ENCODE measurements at regions not wholly inside any gene's neighbourhood (a gene's known extent, or its start where the extent isn't known, plus 50 kb on each side); places are given as distances from the start of the nearest gene placed in this dataset.
A peak's percentile ranks its signal among the peaks of the same experiment; 100 is the strongest.

DNA sequence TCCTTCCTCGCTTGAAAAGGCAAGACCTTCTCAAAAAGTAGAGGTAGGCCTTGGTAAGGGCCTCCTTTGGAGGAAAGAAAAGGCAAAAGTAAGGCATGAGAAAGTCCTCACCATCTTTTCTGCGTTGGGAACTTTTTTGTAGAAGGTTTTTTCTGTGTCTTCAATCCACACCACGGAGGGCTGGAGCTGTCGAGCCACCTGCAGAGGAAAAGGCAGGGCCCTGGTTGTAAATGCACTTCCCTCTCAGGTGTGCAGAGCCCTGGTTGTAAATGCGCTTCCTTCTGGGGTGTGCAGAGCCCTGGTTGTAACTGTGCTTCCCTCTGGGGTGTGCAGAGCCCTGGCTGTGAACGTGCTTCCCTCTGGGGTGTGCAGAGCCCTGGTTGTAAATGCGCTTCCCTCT lies 80.2 kb upstream of the ASB18 start:
- Histone ChIP-seq H3K9me2 (replicated peaks; ENCODE audit: low read depth, low read length) (no peaks in the 10 kb centered on the region), H3F3A (ENCODE audit: low read depth) (no peaks in the 10 kb centered on the region), H2AFZ (ENCODE audit: low read length) (no peak overlapping the region), H3K9me3 (ENCODE audit: insufficient read depth, low read depth, low read length) (no peaks in the 10 kb centered on the region), H3K4me2 (ENCODE audit: low read depth, low read length, poor library complexity, severe bottlenecking) (peak overlapping the region; percentile 1), H3K4me1 (ENCODE audit: insufficient read depth, low read length, poor library complexity, severe bottlenecking) (peaks cover 15% of the 10 kb centered on the region), H4K20me1 (ENCODE audit: insufficient read depth, low read length, poor library complexity, severe bottlenecking) (no peaks in the 10 kb centered on the region), H3K4me3 (ENCODE audit: low read length, poor library complexity, severe bottlenecking) (no peak overlapping the region), H3K79me2 (ENCODE audit: insufficient read depth, low read length) (no peaks in the 10 kb centered on the region), H3K27me3 (ENCODE audit: insufficient read depth, low read length, poor library complexity, severe bottlenecking) (no peaks in the 10 kb centered on the region), H3K9ac (ENCODE audit: low read depth, low read length, poor library complexity, severe bottlenecking) (no peak overlapping the region), H3K36me3 (ENCODE audit: insufficient read depth, low read length) (no peaks in the 10 kb centered on the region)
- TF ChIP-seq, protein P1, sequence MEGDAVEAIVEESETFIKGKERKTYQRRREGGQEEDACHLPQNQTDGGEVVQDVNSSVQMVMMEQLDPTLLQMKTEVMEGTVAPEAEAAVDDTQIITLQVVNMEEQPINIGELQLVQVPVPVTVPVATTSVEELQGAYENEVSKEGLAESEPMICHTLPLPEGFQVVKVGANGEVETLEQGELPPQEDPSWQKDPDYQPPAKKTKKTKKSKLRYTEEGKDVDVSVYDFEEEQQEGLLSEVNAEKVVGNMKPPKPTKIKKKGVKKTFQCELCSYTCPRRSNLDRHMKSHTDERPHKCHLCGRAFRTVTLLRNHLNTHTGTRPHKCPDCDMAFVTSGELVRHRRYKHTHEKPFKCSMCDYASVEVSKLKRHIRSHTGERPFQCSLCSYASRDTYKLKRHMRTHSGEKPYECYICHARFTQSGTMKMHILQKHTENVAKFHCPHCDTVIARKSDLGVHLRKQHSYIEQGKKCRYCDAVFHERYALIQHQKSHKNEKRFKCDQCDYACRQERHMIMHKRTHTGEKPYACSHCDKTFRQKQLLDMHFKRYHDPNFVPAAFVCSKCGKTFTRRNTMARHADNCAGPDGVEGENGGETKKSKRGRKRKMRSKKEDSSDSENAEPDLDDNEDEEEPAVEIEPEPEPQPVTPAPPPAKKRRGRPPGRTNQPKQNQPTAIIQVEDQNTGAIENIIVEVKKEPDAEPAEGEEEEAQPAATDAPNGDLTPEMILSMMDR (conservative IDR thresholded peaks at IDR 0.05; ENCODE audit: low read length), result no peak
- TF ChIP-seq EZH2phosphoT487 (IDR thresholded peaks at IDR 0.05; ENCODE audit: borderline replicate concordance), result no peak

DNA sequence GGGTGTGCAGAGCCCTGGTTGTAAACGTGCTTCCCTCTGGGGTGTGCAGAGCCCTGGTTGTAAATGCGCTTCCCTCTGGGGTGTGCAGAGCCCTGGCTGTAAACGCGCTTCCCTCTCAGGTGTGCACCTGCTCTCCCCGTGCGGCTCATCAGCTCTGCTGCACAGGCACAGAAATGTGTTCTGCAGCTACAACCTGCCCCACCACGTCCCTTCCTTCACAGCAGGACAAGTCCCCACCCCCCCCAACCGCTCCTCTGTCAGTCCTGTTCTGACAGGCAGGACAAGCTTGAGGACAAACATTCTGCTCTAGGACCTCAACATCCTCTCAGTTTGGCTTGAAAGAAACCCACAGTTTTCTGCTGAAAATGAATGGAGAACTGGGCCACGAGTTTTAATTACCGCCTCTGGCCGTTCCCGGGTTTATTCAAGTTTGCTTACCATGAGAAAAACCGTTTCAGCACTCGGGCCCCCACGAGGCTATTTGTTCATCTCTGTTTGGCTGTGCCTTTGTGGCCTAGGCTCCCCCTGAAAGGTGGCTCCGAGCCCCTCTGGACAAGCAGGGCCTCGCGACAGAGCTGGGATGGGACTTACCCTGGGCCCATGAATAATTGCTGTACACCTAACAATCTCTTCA lies 81.0 kb upstream of the ASB18 start:
- no peak overlapping the region for H3K9ac ChIP-seq (ENCODE audit: low read depth, low read length, poor library complexity, severe bottlenecking)
- TF ChIP-seq EZH2phosphoT487 (IDR thresholded peaks at IDR 0.05; ENCODE audit: borderline replicate concordance), result no peak
- TF ChIP-seq, protein P1 (conservative IDR thresholded peaks at IDR 0.05; ENCODE audit: low read length), result no peak
- no peaks in the 10 kb centered on the region for H3K79me2 ChIP-seq (ENCODE audit: insufficient read depth, low read length)
- no peak overlapping the region for H2AFZ ChIP-seq (ENCODE audit: low read length)
- no peaks in the 10 kb centered on the region for H3F3A ChIP-seq (ENCODE audit: low read depth)
- H3K9me3 ChIP-seq (ENCODE audit: insufficient read depth, low read depth, low read length), result no peaks in the 10 kb centered on the region
- H3K36me3 ChIP-seq (ENCODE audit: insufficient read depth, low read length), result no peaks in the 10 kb centered on the region
- peaks cover 15% of the 10 kb centered on the region for H3K4me1 ChIP-seq (ENCODE audit: insufficient read depth, low read length, poor library complexity, severe bottlenecking)
- H3K4me3 ChIP-seq (ENCODE audit: low read length, poor library complexity, severe bottlenecking), result no peak overlapping the region
- no peak overlapping the region for H3K4me2 ChIP-seq (ENCODE audit: low read depth, low read length, poor library complexity, severe bottlenecking)
- no peaks in the 10 kb centered on the region for H3K27me3 ChIP-seq (ENCODE audit: insufficient read depth, low read length, poor library complexity, severe bottlenecking)
- H3K9me2 ChIP-seq (replicated peaks; ENCODE audit: low read depth, low read length), result no peaks in the 10 kb centered on the region
- no peaks in the 10 kb centered on the region for H4K20me1 ChIP-seq (ENCODE audit: insufficient read depth, low read length, poor library complexity, severe bottlenecking)

DNA sequence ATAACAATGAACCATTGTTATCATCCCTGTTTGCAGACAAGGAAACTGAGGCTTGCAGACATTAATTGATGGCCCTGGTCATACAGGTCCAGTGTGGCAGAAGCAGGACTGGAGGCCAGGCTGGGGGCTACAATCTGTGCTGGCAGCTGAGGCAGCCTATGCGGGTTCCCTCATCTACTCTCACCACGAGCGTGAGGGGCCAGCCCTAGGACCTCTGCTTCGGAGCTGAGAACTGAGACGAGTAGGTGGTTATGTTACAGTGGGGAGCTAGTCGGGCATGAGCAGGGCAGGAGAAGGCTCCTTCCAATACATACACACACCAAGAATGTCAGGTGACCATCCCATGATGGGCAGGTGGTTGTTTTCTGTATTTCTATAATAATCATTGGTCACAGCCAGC lies 82.2 kb upstream of the ASB18 start:
- no peak for TF ChIP-seq EZH2phosphoT487 (IDR thresholded peaks at IDR 0.05; ENCODE audit: borderline replicate concordance)
- TF ChIP-seq, protein P1 (conservative IDR thresholded peaks at IDR 0.05; ENCODE audit: low read length), result no peak
- Histone ChIP-seq H3F3A (ENCODE audit: low read depth) (no peaks in the 10 kb centered on the region), H2AFZ (ENCODE audit: low read length) (no peak overlapping the region), H3K9me2 (replicated peaks; ENCODE audit: low read depth, low read length) (no peaks in the 10 kb centered on the region), H3K4me3 (ENCODE audit: low read length, poor library complexity, severe bottlenecking) (no peak overlapping the region), H3K4me1 (ENCODE audit: insufficient read depth, low read length, poor library complexity, severe bottlenecking) (peaks cover 15% of the 10 kb centered on the region), H4K20me1 (ENCODE audit: insufficient read depth, low read length, poor library complexity, severe bottlenecking) (no peaks in the 10 kb centered on the region), H3K36me3 (ENCODE audit: insufficient read depth, low read length) (no peaks in the 10 kb centered on the region), H3K9ac (ENCODE audit: low read depth, low read length, poor library complexity, severe bottlenecking) (no peak overlapping the region), H3K79me2 (ENCODE audit: insufficient read depth, low read length) (no peaks in the 10 kb centered on the region), H3K9me3 (ENCODE audit: insufficient read depth, low read depth, low read length) (no peaks in the 10 kb centered on the region), H3K27me3 (ENCODE audit: insufficient read depth, low read length, poor library complexity, severe bottlenecking) (no peaks in the 10 kb centered on the region), H3K4me2 (ENCODE audit: low read depth, low read length, poor library complexity, severe bottlenecking) (no peak overlapping the region)
